Hepatocyte (in vitro differentiated cells): ENCODE measurements at regions not wholly inside any gene's neighbourhood (a gene's known extent, or its start where the extent isn't known, plus 50 kb on each side); places are given as distances from the start of the nearest gene placed in this dataset. TPM values are rescaled to one million over a fixed set of nuclear protein-coding genes. Genes with fewer than 3 reads are reported as not detected.

ENCODE experiments used
- DNase-seq: peaks from one replicate; pipeline ENCODE4 v3.0.0-alpha.2; 2016; ENCODE audit warnings: low spot score
- H2AFZ ChIP-seq: fragments of 200-600 bp; sonication (generic); 2 replicates; pipeline ENCODE4 v1.6.0; 2016; ENCODE audit warnings: antibody characterized with exemption, mild to moderate bottlenecking
- H3K27ac ChIP-seq: fragments of 200-600 bp; sonication (generic); 2 replicates; pipeline ENCODE4 v1.5.1; 2016; ENCODE audit warnings: mild to moderate bottlenecking
- H3K27me3 ChIP-seq: fragments of 200-600 bp; sonication (generic); 2 replicates; pipeline ENCODE4 v1.6.1; 2016
- H3K36me3 ChIP-seq: fragments of 200-600 bp; sonication (generic); replicated peaks from 2 replicates; pipeline ENCODE4 v1.5.1; 2016; ENCODE audit warnings: low read depth; ENCODE audit not compliant: insufficient read depth
- H3K4me1 ChIP-seq: fragments of 200-600 bp; sonication (generic); 2 replicates; pipeline ENCODE4 v1.5.1; 2016; ENCODE audit warnings: mild to moderate bottlenecking, moderate library complexity; ENCODE audit not compliant: insufficient read depth
- H3K4me2 ChIP-seq: fragments of 200-600 bp; sonication (generic); 2 replicates; pipeline ENCODE4 v1.6.0; 2016
- H3K4me3 ChIP-seq: fragments of 200-600 bp; sonication (generic); 2 replicates; pipeline ENCODE4 v1.5.1; 2016; ENCODE audit warnings: mild to moderate bottlenecking
- H3K79me2 ChIP-seq: fragments of 200-600 bp; sonication (generic); 2 replicates; pipeline ENCODE4 v1.6.0; 2017; ENCODE audit warnings: mild to moderate bottlenecking
- H3K9me2 ChIP-seq: fragments of 200-600 bp; sonication (generic); replicated peaks from 2 replicates; pipeline ENCODE4 v1.6.0; 2017; ENCODE audit warnings: mild to moderate bottlenecking; ENCODE audit not compliant: insufficient read depth
- H3K9me3 ChIP-seq: fragments of 200-600 bp; sonication (generic); 2 replicates; pipeline ENCODE4 v1.5.1; 2016; ENCODE audit warnings: low read depth, mild to moderate bottlenecking
- H4K20me1 ChIP-seq: fragments of 200-600 bp; sonication (generic); 2 replicates; pipeline ENCODE4 v1.6.0; 2016; ENCODE audit warnings: mild to moderate bottlenecking; ENCODE audit not compliant: insufficient read depth, poor library complexity, severe bottlenecking
- CTCF ChIP-seq: fragments of 200-600 bp; sonication (generic); IDR thresholded peaks from 2 replicates; pipeline ENCODE4 v1.5.1; 2016; ENCODE audit warnings: antibody characterized with exemption, mild to moderate bottlenecking; ENCODE audit not compliant: poor library complexity
- EZH2 ChIP-seq: fragments of 200-600 bp; sonication (generic); IDR thresholded peaks from 2 replicates; pipeline ENCODE4 v1.6.1; 2016; ENCODE audit warnings: antibody characterized with exemption, mild to moderate bottlenecking, borderline replicate concordance
- EZH2phosphoT487 ChIP-seq: fragments of 200-600 bp; sonication (generic); IDR thresholded peaks from one replicate; pipeline ENCODE4 v1.6.1; 2018; ENCODE audit warnings: antibody characterized with exemption, mild to moderate bottlenecking, low read depth, moderate library complexity; ENCODE audit not compliant: unreplicated experiment, severe bottlenecking
- WGBS: methylation state at CpG from one replicate; pipeline ENCODE4 v1.1.6; 2016; ENCODE audit warnings: low lambda C conversion rate; ENCODE audit errors: missing lambda C conversion rate; 5-methylcytosine and 5-hydroxymethylcytosine counted together
- small RNA-seq: library from RNA; depleted of rRNA; stranded (forward); fragments of <200 nt; gene quantifications from one replicate; pipeline ENCODE3, GENCODE V24; 2014

- H3K36me3 ChIP-seq: no peaks in the 10 kb centered on the region
- H3K27ac ChIP-seq: no peak overlapping the region
- no peaks in the 10 kb centered on the region for H3K27me3 ChIP-seq
- no peaks in the 10 kb centered on the region for H3K9me2 ChIP-seq
- H3K4me2 ChIP-seq: no peak overlapping the region
- no peaks in the 10 kb centered on the region for H3K79me2 ChIP-seq
- H3K4me1 ChIP-seq: no peaks in the 10 kb centered on the region
- 41% methylated on average over 5 of the region's 7 CpGs for WGBS
- DNase-seq: no peak
- H3K4me3 ChIP-seq: no peak overlapping the region
- TF ChIP-seq CTCF: no peak
- TF ChIP-seq EZH2phosphoT487: no peak
- TF ChIP-seq EZH2: no peak
- H4K20me1 ChIP-seq: no peaks in the 10 kb centered on the region
- no peak overlapping the region for H2AFZ ChIP-seq
- no peaks in the 10 kb centered on the region for H3K9me3 ChIP-seq
Measured at GRCh38 chrX:580030-580429, 50.6 kb upstream of the SHOX start.

Small RNAs in the stretch of these regions (small RNA-seq; reads per million reads assigned to genes)
- not detected for gene KRT18P53
